Tibial artery (tissue), 4 donors: ENCODE measurements at regions not wholly inside any gene's neighbourhood (a gene's known extent, or its start where the extent isn't known, plus 50 kb on each side); places are given as distances from the start of the nearest gene placed in this dataset.

Source experiments
- DNase-seq, 2 donors: peaks; one replicate each; pipeline ENCODE4 v3.0.0-alpha.2; 2019
- H3K27ac ChIP-seq, 2 donors: fragments of 200-600 bp; sonication (generic) in 1 of 2; 1 replicate in 1 of 2; 2 replicates in 1 of 2; pipeline ENCODE4 v1.5.1; 2018 to 2019; ENCODE audit warnings: mild to moderate bottlenecking in 1 of 2
- H3K27me3 ChIP-seq, 2 donors: fragments of 200-600 bp; sonication (generic) in 1 of 2; one replicate each; pipeline versions ENCODE4 v1.5.1 to v1.6.0; 2016 to 2019
- H3K36me3 ChIP-seq, 3 donors: fragments of 200-600 bp; sonication (generic) in 2 of 3; one replicate each; pipeline ENCODE4 v1.5.1; 2016 to 2019; ENCODE audit warnings: mild to moderate bottlenecking in 2 of 3
- H3K4me1 ChIP-seq, 4 donors: fragments of 200-600 bp; sonication (generic) in 2 of 4; 1 replicate in 3 of 4; 2 replicates in 1 of 4; pipeline ENCODE4 v1.5.1; 2016 to 2019
- H3K4me3 ChIP-seq, 2 donors: fragments of 200-600 bp; sonication (generic) in 1 of 2; 1 replicate in 1 of 2; 2 replicates in 1 of 2; pipeline ENCODE4 v1.5.1; 2018 to 2019; ENCODE audit warnings: mild to moderate bottlenecking in 2 of 2
- H3K9me3 ChIP-seq, 3 donors: fragments of 200-600 bp; sonication (generic) in 1 of 3; one replicate each; pipeline ENCODE4 v1.5.1; 2016 to 2019
- CTCF ChIP-seq, 2 experiments: fragments of 200-600 bp in 1 of 2; fragments of 450-650 bp in 1 of 2; IDR thresholded peaks; one replicate each; pipeline ENCODE4 v1.5.1; 2017 to 2019; ENCODE audit warnings: antibody characterized with exemption in 2 of 2, mild to moderate bottlenecking in 1 of 2, moderate library complexity in 1 of 2
- intact Hi-C: fragments of 100-400 bp; cut with DNase I; formaldehyde crosslinking; loops from one replicate; pipeline ENCODE4 v1.15.0; 2023; ENCODE audit warnings: low total_unique reads

DNA sequence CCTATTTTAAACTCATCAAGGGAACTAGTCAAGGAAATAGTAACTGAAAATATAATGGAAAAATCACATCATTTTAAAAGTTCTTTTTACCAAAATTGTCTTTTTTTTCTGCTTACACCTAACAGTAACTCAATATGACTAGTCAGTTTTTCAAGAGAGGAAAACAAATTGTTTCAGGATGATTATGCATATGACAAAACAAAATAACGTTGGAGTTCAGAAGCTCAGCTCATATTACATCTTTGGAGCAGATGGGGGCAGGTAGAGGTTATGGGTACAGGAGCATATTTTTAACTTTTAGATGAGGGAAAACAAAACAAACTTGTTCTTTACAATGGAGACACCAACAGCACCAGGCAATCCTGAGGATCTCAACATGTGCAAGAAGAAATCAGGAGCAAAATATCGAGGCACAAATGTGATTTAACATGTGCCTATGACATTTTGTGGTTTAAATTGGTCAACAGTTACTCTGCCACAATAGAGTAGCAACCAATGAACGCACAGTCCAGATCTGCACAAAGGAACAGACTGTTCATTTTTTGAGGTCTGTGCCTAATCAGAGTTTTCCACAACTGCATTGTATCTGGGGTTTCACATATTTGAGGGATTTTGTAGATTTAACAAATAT, 659.0 kb downstream of the ANXA1 start:
- DNase-seq, result no peak
- intact Hi-C loops, result no loop called here
- Histone ChIP-seq H3K9me3 (no peaks in the 10 kb centered on the region), H3K4me1 (no peaks in the 10 kb centered on the region), H3K27ac (no peak overlapping the region), H3K27me3 (no peaks in the 10 kb centered on the region), H3K4me3 (no peak overlapping the region), H3K36me3 (no peaks in the 10 kb centered on the region)
- no peak for TF ChIP-seq CTCF (IDR thresholded peaks at IDR 0.05)

DNA sequence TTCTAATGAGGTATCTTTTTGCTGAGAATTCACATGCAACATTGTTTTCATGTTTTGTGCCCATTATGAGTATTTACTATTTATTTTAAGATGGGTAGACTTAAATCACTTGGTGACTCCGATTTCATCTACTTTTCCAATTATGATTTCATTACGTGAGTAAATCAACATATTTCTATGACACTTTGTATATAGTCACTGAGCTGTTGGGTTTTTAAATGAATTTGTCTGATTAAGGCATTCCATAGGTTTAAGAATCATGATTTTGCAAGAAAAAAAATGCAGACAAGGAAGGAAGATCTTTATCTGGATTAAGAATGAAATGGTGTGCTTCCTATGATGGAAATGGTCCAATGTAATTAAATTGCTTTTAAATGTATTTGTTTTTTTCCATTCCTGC, 661.9 kb downstream of the ANXA1 start:
- H3K4me1 ChIP-seq, result no peaks in the 10 kb centered on the region
- no peak overlapping the region for H3K27ac ChIP-seq
- DNase-seq, result no peak
- no peak for TF ChIP-seq CTCF (IDR thresholded peaks at IDR 0.05)
- H3K9me3 ChIP-seq, result no peaks in the 10 kb centered on the region
- H3K27me3 ChIP-seq, result no peaks in the 10 kb centered on the region
- no peak overlapping the region for H3K4me3 ChIP-seq
- no peaks in the 10 kb centered on the region for H3K36me3 ChIP-seq
- intact Hi-C loops, result no loop called here

DNA sequence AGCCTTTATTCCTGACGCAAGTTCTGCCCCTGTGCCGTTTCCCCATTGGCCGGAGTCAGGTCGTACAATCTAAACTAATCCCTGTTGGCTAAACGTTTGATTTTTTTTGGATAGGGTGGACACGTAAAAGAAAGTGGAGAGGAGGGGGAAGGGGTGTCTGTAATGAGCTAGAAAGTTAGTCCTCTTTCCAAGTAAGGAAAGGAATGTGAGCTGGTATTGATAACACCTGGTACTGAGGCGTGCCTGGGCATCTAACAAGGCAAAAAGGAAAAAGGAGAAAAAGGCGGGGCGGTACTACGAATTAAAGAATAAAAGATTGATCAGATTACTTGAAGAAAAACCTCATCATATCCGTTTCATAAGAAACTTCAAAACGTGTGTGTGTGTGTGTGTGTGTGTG, 665.2 kb downstream of the ANXA1 start:
- no peaks in the 10 kb centered on the region for H3K36me3 ChIP-seq
- DNase-seq, result no peak

GRCh38 chr9:73824671-73825070, 672.5 kb upstream of the RORB start:
- no peaks in the 10 kb centered on the region for H3K4me1 ChIP-seq
- DNase-seq, result no peak
- intact Hi-C loops, result no loop called here
- no peak for TF ChIP-seq CTCF (IDR thresholded peaks at IDR 0.05)
- H3K27ac ChIP-seq, result no peak overlapping the region
- no peaks in the 10 kb centered on the region for H3K9me3 ChIP-seq
- no peaks in the 10 kb centered on the region for H3K36me3 ChIP-seq
- H3K4me3 ChIP-seq, result no peak overlapping the region
- H3K27me3 ChIP-seq, result no peaks in the 10 kb centered on the region

More for the DNA sequence above, 665.2 kb downstream of the ANXA1 start:
- H3K4me3 ChIP-seq, result no peak overlapping the region
- H3K27me3 ChIP-seq, result no peaks in the 10 kb centered on the region
- H3K27ac ChIP-seq, result no peak overlapping the region
- no peak for TF ChIP-seq CTCF (IDR thresholded peaks at IDR 0.05)
- intact Hi-C loops, result no loop called here
- H3K4me1 ChIP-seq, result no peaks in the 10 kb centered on the region
- no peaks in the 10 kb centered on the region for H3K9me3 ChIP-seq

GRCh38 chr9:73838871-73839270, 658.3 kb upstream of the RORB start:
- DNase-seq, result no peak
- H3K9me3 ChIP-seq, result no peaks in the 10 kb centered on the region
- H3K27ac ChIP-seq, result no peak overlapping the region
- no peak for TF ChIP-seq CTCF (IDR thresholded peaks at IDR 0.05)
- H3K4me1 ChIP-seq, result no peaks in the 10 kb centered on the region
- no peak overlapping the region for H3K4me3 ChIP-seq
- H3K27me3 ChIP-seq, result no peaks in the 10 kb centered on the region
- no peaks in the 10 kb centered on the region for H3K36me3 ChIP-seq
- intact Hi-C loops, result no loop called here

DNA sequence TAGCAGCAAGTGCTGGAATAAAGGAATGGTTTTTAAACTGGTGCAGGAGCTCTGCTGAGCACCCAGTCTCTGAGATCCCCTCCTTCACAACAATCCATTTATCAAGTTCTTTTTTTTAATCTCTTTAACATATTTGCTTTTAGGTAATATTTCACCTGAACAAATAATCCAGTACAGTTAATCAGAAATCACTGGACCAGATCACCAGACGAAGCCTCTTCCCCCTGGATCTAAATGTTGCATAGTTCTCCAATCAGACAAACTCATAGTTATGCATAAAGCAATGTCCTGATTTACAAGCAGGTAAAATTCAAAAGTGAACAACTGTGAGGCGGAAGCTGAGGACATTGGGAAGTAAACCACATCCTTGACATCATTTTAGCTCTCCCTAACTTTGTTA, 657.7 kb upstream of the RORB start:
- no peak for DNase-seq
- no peaks in the 10 kb centered on the region for H3K9me3 ChIP-seq
- H3K27ac ChIP-seq, result no peak overlapping the region
- H3K4me3 ChIP-seq, result no peak overlapping the region
- H3K36me3 ChIP-seq, result no peaks in the 10 kb centered on the region
- no peaks in the 10 kb centered on the region for H3K27me3 ChIP-seq
- intact Hi-C loops, result no loop called here
- H3K4me1 ChIP-seq, result no peaks in the 10 kb centered on the region
- no peak for TF ChIP-seq CTCF (IDR thresholded peaks at IDR 0.05)
